AG04449 (cell line): ENCODE measurements at regions not wholly inside any gene's neighbourhood (a gene's known extent, or its start where the extent isn't known, plus 50 kb on each side); places are given as distances from the start of the nearest gene placed in this dataset.

Experiments
- CTCF ChIA-PET: fragments of 350-600 bp; formaldehyde crosslinking; extraction: SDS; loops from one replicate; lab custom pipeline; 2021; ENCODE audit warnings: antibody characterized with exemption; lab: Yijun Ruan, JAX
- POLR2A ChIA-PET: fragments of 400-600, 350-600 bp; formaldehyde crosslinking; extraction: SDS; loops from one replicate; lab custom pipeline; 2020; ENCODE audit warnings: antibody characterized with exemption, inconsistent platforms; lab: Yijun Ruan, JAX
- DNase-seq: peaks from one replicate; pipeline ENCODE4 v3.0.0-alpha.2; 2010; ENCODE audit warnings: low read depth, low spot score
- H3K4me3 ChIP-seq: 2 replicates; pipeline ENCODE4 v1.5.1; 2011; ENCODE audit warnings: low read depth, mild to moderate bottlenecking, control low read depth, low read length
- TF ChIP-seq, protein P1 (sequence below): IDR thresholded peaks from one replicate; pipeline ENCODE4 v1.5.1; 2011; ENCODE audit warnings: mild to moderate bottlenecking, moderate library complexity, low read length, control low read depth, inconsistent platforms; ENCODE audit not compliant: insufficient read depth; ENCODE audit errors: missing control alignments

DNA sequence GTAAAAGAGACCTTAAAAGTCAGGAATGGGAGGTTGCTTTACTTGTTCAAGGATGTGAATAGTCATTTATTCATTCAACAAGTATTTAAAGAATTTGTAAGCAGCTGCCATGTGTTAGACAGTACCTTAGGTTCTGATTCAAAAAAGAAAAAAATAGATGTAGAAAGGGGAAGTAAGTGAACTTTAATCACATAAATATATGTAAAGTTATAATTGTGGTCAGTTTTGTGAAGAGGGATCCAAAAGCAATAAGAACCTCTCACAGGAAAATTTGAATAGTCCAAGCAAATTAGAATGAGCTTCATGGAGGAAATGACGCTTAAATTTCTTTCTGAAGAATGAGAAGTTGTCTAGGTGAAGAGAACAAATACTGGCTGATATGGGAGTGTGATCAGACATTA lies 596.1 kb upstream of the CITED2 start:
- POLR2A ChIA-PET: interaction anchor here (0.9 kb wide), 1 partner anchor 10 kb away, joined by 5 read pairs; no protein-coding TSS in a partner anchor
- no peak overlapping the region for H3K4me3 ChIP-seq
- no peak for DNase-seq
- CTCF ChIA-PET: interaction anchor here (0.7 kb wide), 1 partner anchor 9 kb away, joined by 3 read pairs; no protein-coding TSS in a partner anchor
- TF ChIP-seq, protein P1, sequence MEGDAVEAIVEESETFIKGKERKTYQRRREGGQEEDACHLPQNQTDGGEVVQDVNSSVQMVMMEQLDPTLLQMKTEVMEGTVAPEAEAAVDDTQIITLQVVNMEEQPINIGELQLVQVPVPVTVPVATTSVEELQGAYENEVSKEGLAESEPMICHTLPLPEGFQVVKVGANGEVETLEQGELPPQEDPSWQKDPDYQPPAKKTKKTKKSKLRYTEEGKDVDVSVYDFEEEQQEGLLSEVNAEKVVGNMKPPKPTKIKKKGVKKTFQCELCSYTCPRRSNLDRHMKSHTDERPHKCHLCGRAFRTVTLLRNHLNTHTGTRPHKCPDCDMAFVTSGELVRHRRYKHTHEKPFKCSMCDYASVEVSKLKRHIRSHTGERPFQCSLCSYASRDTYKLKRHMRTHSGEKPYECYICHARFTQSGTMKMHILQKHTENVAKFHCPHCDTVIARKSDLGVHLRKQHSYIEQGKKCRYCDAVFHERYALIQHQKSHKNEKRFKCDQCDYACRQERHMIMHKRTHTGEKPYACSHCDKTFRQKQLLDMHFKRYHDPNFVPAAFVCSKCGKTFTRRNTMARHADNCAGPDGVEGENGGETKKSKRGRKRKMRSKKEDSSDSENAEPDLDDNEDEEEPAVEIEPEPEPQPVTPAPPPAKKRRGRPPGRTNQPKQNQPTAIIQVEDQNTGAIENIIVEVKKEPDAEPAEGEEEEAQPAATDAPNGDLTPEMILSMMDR: no peak

DNA sequence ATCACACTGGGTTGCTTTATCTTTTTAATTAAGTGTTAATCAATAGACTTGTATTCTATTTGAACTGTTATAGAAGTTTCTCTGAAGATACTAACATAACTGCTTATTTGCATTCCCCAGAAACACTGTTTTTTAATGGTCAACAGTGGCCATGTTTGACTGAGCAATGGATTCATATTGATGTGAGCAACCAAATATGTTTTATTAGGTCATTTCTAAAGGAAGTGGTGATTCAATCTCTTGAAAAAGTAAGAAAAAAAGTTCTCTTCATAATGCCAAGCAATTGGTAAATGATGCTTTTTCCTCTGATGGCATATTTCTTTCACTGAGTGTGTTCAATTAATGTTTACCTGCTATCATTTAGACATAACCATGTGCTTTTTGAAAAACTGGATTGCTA lies 593.0 kb upstream of the CITED2 start:
- CTCF ChIA-PET: no interaction called here
- H3K4me3 ChIP-seq: no peak overlapping the region
- DNase-seq: no peak
- TF ChIP-seq, protein P1: no peak
- POLR2A ChIA-PET: no interaction called here

GRCh38 chr6:139965393-139965792 lies 590.9 kb upstream of the CITED2 start:
- ChIA-PET CTCF (no interaction called here), POLR2A (no interaction called here)
- H3K4me3 ChIP-seq: no peak overlapping the region
- TF ChIP-seq, protein P1: no peak
- DNase-seq: no peak

- H3K4me3 ChIP-seq: no peak overlapping the region
- ChIA-PET POLR2A (no interaction called here), CTCF (no interaction called here)
- DNase-seq: no peak
- TF ChIP-seq, protein P1: no peak
Measured at GRCh38 chr6:139964737-139965136, 590.3 kb upstream of the CITED2 start.

- ChIA-PET POLR2A (no interaction called here), CTCF (no interaction called here)
- H3K4me3 ChIP-seq: no peak overlapping the region
- no peak for DNase-seq
- TF ChIP-seq, protein P1: no peak
Measured at GRCh38 chr6:139962654-139963347, 588.4 kb upstream of the CITED2 start.

GRCh38 chr6:139961190-139961589 lies 586.7 kb upstream of the CITED2 start:
- ChIA-PET POLR2A (no interaction called here), CTCF (no interaction called here)
- TF ChIP-seq, protein P1: no peak
- DNase-seq: no peak
- H3K4me3 ChIP-seq: no peak overlapping the region
